Muscle of leg (tissue), 3 donors: ENCODE measurements at regions not wholly inside any gene's neighbourhood (a gene's known extent, or its start where the extent isn't known, plus 50 kb on each side); places are given as distances from the start of the nearest gene placed in this dataset.

Source experiments
- DNase-seq: peaks from one replicate; pipeline ENCODE4 v3.0.0; 2013
- H3K27ac ChIP-seq: one replicate; pipeline ENCODE4 v1.5.1; 2013; ENCODE audit warnings: mild to moderate bottlenecking, low read length, control low read depth
- H3K27me3 ChIP-seq: one replicate; pipeline ENCODE4 v1.6.1; 2013; ENCODE audit warnings: low read length; ENCODE audit not compliant: control insufficient read depth, insufficient read depth
- H3K36me3 ChIP-seq: one replicate; pipeline ENCODE4 v1.6.1; 2013; ENCODE audit warnings: low read length; ENCODE audit not compliant: control insufficient read depth, insufficient read depth
- H3K4me1 ChIP-seq: one replicate; pipeline ENCODE4 v1.6.1; 2013; ENCODE audit warnings: low read length; ENCODE audit not compliant: control insufficient read depth, insufficient read depth
- H3K4me3 ChIP-seq: one replicate; pipeline ENCODE4 v1.5.1; 2013; ENCODE audit warnings: low read length, control low read depth
- H3K9me3 ChIP-seq: replicated peaks from 2 replicates; pipeline ENCODE4 v1.6.1; 2013; ENCODE audit warnings: low read depth, low read length; ENCODE audit not compliant: control insufficient read depth
- WGBS: methylation state at CpG from one replicate; pipeline ENCODE4 v1.1.5; 2013; ENCODE audit warnings: missing lambda C conversion rate; ENCODE audit not compliant: insufficient coverage; 5-methylcytosine and 5-hydroxymethylcytosine counted together

- peaks cover 38% of the 10 kb centered on the region for H3K27me3 ChIP-seq
- no peaks in the 10 kb centered on the region for H3K36me3 ChIP-seq
- no peak overlapping the region for H3K4me3 ChIP-seq
- H3K4me1 ChIP-seq, result no peaks in the 10 kb centered on the region
- WGBS, result 60% methylated on average over 1 of the region's 3 CpGs
- no peaks in the 10 kb centered on the region for H3K9me3 ChIP-seq
- H3K27ac ChIP-seq, result no peak overlapping the region
- DNase-seq, result no peak
These were observed 192.1 kb downstream of the TM9SF2 start for GRCh38 chr13:99693351-99693750.

GRCh38 chr13:99692854-99693253 lies 191.6 kb downstream of the TM9SF2 start:
- Histone ChIP-seq H3K36me3 (no peaks in the 10 kb centered on the region), H3K27ac (no peak overlapping the region), H3K4me1 (no peaks in the 10 kb centered on the region), H3K4me3 (no peak overlapping the region), H3K9me3 (no peaks in the 10 kb centered on the region), H3K27me3 (peaks cover 38% of the 10 kb centered on the region)
- no peak for DNase-seq
- WGBS, result no CpG with 5 or more reads among the region's 2 CpGs

- Histone ChIP-seq H3K4me3 (no peak overlapping the region), H3K27me3 (peaks cover 44% of the 10 kb centered on the region), H3K4me1 (no peaks in the 10 kb centered on the region), H3K36me3 (no peaks in the 10 kb centered on the region), H3K9me3 (no peaks in the 10 kb centered on the region), H3K27ac (no peak overlapping the region)
- WGBS, result 61% methylated on average over 3 of the region's 7 CpGs
- no peak for DNase-seq
These were observed 190.3 kb downstream of the TM9SF2 start for GRCh38 chr13:99691552-99691951.

- Histone ChIP-seq H3K9me3 (no peaks in the 10 kb centered on the region), H3K4me1 (peaks cover 4% of the 10 kb centered on the region), H3K36me3 (no peaks in the 10 kb centered on the region), H3K27me3 (peaks cover 44% of the 10 kb centered on the region), H3K4me3 (no peak overlapping the region), H3K27ac (no peak overlapping the region)
- 60% methylated on average over 1 of the region's 9 CpGs for WGBS
- no peak for DNase-seq
These were observed 189.3 kb downstream of the TM9SF2 start for GRCh38 chr13:99690426-99691174.

GRCh38 chr13:99689955-99690354 lies 188.7 kb downstream of the TM9SF2 start:
- Histone ChIP-seq H3K9me3 (no peaks in the 10 kb centered on the region), H3K36me3 (no peaks in the 10 kb centered on the region), H3K27ac (no peak overlapping the region), H3K4me1 (peaks cover 4% of the 10 kb centered on the region), H3K27me3 (peaks cover 43% of the 10 kb centered on the region), H3K4me3 (no peak overlapping the region)
- WGBS, result no CpG with 5 or more reads among the region's 6 CpGs
- DNase-seq, result no peak

- no peaks in the 10 kb centered on the region for H3K9me3 ChIP-seq
- peaks cover 32% of the 10 kb centered on the region for H3K27me3 ChIP-seq
- H3K4me3 ChIP-seq, result no peak overlapping the region
- H3K36me3 ChIP-seq, result no peaks in the 10 kb centered on the region
- H3K4me1 ChIP-seq, result peaks cover 4% of the 10 kb centered on the region
- DNase-seq, result no peak
- 25% methylated on average over 3 of the region's 4 CpGs for WGBS
- H3K27ac ChIP-seq, result no peak overlapping the region
These were observed 187.5 kb downstream of the TM9SF2 start for GRCh38 chr13:99688776-99689175.

GRCh38 chr13:99687723-99688397 lies 186.6 kb downstream of the TM9SF2 start:
- H3K27ac ChIP-seq, result no peak overlapping the region
- H3K4me1 ChIP-seq, result peaks cover 4% of the 10 kb centered on the region
- peaks cover 26% of the 10 kb centered on the region for H3K27me3 ChIP-seq
- no peak for DNase-seq
- no CpG with 5 or more reads among the region's 5 CpGs for WGBS
- H3K4me3 ChIP-seq, result no peak overlapping the region
- H3K36me3 ChIP-seq, result no peaks in the 10 kb centered on the region
- H3K9me3 ChIP-seq, result no peaks in the 10 kb centered on the region

GRCh38 chr13:99686944-99687411 lies 185.7 kb downstream of the TM9SF2 start:
- H3K27ac ChIP-seq, result no peak overlapping the region
- H3K4me3 ChIP-seq, result no peak overlapping the region
- H3K4me1 ChIP-seq, result peaks cover 4% of the 10 kb centered on the region
- peaks cover 23% of the 10 kb centered on the region for H3K27me3 ChIP-seq
- DNase-seq, result no peak
- H3K9me3 ChIP-seq, result no peaks in the 10 kb centered on the region
- no peaks in the 10 kb centered on the region for H3K36me3 ChIP-seq
- WGBS, result 46% methylated on average over 2 of the region's 6 CpGs

GRCh38 chr13:99686157-99686572 lies 184.9 kb downstream of the TM9SF2 start:
- Histone ChIP-seq H3K27ac (no peak overlapping the region), H3K36me3 (no peaks in the 10 kb centered on the region), H3K4me3 (no peak overlapping the region), H3K4me1 (peaks cover 4% of the 10 kb centered on the region), H3K27me3 (peaks cover 17% of the 10 kb centered on the region), H3K9me3 (no peaks in the 10 kb centered on the region)
- DNase-seq, result peak; percentile 18
- 3% methylated on average over 4 of the region's 5 CpGs for WGBS

GRCh38 chr13:99681695-99682094 lies 180.4 kb downstream of the TM9SF2 start:
- Histone ChIP-seq H3K4me3 (no peak overlapping the region), H3K27ac (no peak overlapping the region), H3K9me3 (no peaks in the 10 kb centered on the region), H3K27me3 (peaks cover 1% of the 10 kb centered on the region), H3K4me1 (peaks cover 7% of the 10 kb centered on the region), H3K36me3 (no peaks in the 10 kb centered on the region)
- no peak for DNase-seq
- WGBS, result 83% methylated on average over 4 of the region's 7 CpGs
